ENCODE measurements at regions not wholly inside any gene's neighbourhood (a gene's known extent, or its start where the extent isn't known, plus 50 kb on each side); places are given as distances from the start of the nearest gene placed in this dataset.
"Not testable (repeated sequence)": the region's sequence is repeated elsewhere in the genome, so short reads cannot be mapped to it uniquely, and the experiment has no call there.

DNA sequence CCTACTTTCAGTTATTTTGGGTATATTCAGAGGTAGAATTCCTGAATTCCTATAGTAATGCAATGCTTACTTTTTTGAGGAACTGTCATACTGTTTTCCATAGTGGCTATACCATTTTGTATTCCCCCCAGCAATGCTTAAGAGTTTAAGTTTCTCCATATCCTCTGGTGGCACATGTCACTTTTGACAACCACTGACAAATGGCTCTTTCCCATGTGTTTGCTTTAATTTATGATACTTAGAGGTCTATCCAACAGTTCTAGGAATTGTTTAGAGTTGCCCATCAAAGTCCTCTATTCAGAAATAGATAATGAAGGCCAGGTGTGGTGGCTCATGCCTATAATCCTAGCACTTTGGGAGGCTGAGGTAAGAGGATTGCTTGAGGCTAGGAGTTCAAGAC, 128.9 kb upstream of the CFAP20DC start:
- DNase-seq: no peak

DNA sequence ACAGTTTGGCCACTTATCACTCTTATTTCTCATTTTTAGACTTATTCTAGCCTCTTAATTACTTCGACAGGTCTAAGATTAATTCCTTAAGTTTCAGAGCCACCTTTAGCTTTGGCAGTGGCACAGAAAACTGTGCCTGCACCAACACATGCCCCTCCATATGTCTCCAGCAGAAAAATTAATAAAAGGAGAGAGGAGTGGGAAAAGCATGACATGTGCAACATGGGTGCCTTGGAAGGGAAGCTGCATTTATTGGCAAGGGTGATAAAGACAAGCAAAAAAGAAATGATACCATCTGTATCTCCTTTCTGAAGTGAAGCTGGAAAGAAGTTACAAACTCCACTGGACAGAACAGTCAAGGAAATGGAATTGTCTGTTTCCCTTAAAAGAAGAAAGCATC, 121.7 kb upstream of the CFAP20DC start:
- DNase-seq: no peak

DNA sequence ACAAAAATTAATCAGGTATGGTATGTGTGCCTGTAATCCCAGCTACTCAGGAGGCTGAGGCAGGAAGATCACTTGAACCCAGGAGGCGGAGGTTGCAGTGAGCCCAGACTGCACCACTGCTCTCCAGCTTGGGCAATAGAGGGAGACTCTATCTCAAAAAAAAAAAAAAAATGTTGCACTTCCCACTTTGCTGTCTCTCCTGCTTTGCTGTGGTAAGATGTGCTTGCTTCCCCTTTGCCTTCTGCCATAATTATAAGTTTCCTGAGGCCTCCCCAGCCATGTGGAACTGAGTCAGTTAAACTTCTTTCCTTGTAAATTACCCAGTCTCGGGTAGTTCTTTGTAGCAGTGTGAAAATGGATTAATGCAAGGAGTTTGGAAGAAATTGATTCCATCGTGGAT, 120.3 kb upstream of the CFAP20DC start:
- not testable (repeated sequence) for DNase-seq

DNA sequence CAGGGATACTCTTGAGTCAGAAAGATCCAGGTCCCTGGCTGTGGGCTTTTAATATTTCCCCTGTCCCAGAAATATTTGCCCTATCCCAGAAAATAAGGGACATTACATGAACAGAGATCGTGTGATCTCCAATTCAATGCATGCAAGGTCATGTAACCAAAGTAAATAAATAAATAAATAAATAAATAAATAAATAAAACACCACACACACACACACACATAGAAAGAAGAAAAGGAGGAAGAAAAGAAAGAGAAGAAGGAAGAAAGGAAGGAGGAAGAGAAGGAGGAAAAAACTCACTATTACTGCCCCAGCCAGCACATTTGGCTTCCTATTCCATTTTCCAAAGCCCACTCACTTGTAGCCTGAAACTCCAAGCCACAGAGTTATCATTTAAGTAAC, 117.9 kb upstream of the CFAP20DC start:
- no peak for DNase-seq

GRCh38 chr3:59163953-59164352, 114.1 kb upstream of the CFAP20DC start:
- peak in 1 of 5 experiments; percentile 2 for DNase-seq

- DNase-seq: no peak
These were observed 111.2 kb upstream of the CFAP20DC start for GRCh38 chr3:59161048-59161447.

GRCh38 chr3:59160133-59160746, 110.4 kb upstream of the CFAP20DC start:
- no peak for DNase-seq

GRCh38 chr3:59153648-59154047, 103.8 kb upstream of the CFAP20DC start:
- no peak for DNase-seq

- DNase-seq: no peak
These were observed 103.1 kb upstream of the CFAP20DC start for GRCh38 chr3:59152943-59153342.

- no peak for DNase-seq
These were observed 100.2 kb upstream of the CFAP20DC start for GRCh38 chr3:59150039-59150438.

DNA sequence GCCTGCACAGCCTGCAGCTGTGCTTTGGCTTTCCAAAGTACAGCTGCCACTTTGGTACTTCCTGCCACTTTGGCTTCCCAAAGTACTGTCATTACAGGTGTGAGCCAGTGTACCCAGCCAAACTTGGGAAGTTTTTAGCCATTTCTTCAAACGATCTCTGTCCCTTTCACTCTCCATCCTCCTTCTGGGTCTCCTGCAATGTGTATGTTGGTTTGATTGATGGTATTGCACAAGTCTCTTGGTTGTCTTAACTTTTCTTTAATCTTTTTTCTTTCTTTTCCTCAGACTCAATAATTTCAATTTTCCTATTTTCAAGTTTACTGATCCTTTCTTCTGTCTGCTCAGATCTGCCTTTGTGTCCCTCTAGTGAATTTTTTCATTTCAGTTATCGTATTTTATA, 99.3 kb upstream of the CFAP20DC start:
- no peak for DNase-seq

GRCh38 chr3:59143447-59143846, 93.6 kb upstream of the CFAP20DC start:
- DNase-seq: no peak

- DNase-seq: no peak
These were observed 92.7 kb upstream of the CFAP20DC start for GRCh38 chr3:59142556-59142955.

DNA sequence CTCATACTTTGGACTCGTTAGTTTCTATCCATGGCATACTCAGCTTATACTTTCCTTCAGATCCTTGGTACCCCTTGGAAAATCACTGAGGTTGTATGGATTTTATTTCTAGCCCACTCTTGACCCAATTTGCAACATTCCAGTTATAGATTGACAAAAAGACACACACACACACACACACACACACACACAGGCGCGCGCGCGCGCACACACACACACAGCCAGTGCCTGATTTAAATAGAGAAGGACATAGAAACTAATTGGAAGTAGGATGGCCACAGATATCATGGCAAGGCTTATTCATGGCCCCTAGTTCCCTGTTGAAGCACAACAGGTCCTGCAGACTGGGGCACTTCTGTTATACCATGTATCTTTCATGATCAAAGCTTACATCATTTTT, 89.1 kb upstream of the CFAP20DC start:
- DNase-seq: no peak

- DNase-seq: no peak
These were observed 87.6 kb upstream of the CFAP20DC start for GRCh38 chr3:59137415-59137814.

DNA sequence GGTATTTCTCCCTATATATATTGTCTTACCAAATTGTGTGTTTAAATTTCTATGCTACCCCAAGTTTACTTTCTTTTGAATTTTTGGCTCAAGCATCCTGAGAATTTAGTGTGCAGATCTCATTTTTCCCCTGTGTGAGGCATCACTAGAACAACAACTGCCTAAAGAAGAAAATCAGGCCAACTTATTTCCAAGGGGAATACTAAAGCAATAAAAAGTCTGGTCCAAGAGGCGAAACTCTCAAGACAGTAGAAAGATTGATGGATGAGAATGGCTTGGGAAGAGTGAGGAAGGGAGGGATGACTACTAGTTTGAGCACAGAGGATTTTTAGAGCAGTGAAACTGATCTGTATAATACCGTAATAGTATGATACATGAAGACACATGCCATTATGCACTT, 86.3 kb upstream of the CFAP20DC start:
- DNase-seq: no peak

- no peak for DNase-seq
These were observed 85.3 kb upstream of the CFAP20DC start for GRCh38 chr3:59135096-59135495.

- no peak for DNase-seq
These were observed 83.5 kb upstream of the CFAP20DC start for GRCh38 chr3:59133311-59133710.

GRCh38 chr3:59131016-59131766, 81.4 kb upstream of the CFAP20DC start:
- no peak for DNase-seq

- DNase-seq: no peak
These were observed 78.9 kb upstream of the CFAP20DC start for GRCh38 chr3:59128685-59129084.

DNA sequence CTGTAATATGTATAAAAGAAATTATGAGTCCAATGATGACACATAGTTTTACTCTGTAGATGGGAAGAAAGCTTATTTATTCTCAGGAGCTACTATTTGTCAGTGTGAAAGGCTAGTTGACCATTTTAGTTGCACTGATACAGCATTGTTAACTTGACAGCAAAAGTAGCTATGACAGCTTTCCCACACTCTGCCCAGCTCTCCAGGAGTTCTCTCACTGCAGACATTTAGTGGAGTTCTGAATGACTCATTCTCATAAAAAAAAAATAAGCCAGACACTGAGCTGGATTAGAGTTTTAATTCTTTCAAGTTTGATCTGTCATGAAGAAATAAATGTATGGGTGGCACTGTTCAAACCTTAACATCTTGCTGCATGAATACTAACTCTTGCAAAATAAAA, 77.2 kb upstream of the CFAP20DC start:
- DNase-seq: no peak

- no peak for DNase-seq
These were observed 76.6 kb upstream of the CFAP20DC start for GRCh38 chr3:59126446-59126845.

DNA sequence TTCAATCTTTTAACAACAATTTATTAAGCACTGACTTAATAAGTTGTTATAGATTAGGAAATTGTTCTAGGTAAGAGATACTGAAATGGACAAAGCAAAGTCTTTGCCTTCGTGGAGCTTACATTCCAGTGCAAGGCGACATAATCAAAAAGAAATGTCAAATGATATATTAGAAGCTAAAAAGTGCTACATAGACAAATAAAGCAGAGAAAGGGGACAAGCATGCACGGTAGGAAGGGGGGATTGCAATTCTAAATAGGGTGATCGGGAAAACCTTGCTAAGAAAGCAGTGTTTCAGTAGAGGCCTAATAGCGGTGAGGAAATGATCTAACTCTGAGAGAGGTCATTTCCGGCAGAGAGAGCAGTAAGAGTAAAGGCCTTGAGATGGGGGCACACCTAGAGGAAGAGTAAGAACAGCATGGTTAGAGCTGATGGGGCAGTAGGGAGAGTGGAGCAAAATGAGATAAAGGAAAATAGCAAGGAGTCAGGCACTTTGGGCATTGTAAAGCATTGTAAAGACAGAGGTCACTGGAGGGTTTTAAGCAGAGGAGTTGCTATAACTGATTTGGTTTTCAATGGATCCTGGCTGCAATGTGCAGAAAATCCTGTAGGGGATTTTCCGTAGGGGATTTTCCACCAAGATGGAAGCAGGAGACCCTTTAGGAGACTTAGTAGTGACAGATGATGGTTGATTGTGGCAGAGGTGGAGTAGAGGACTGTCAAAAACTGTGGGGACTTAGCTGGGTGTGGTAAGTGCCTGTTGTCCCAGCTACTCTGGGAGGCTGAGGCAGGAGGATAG, 71.7 kb upstream of the CFAP20DC start:
- no peak for DNase-seq

- no peak for DNase-seq
These were observed 69.1 kb upstream of the CFAP20DC start for GRCh38 chr3:59118928-59119327.

Data from T-helper 2 cell (primary cell).